ENCODE measurements at regions not wholly inside any gene's neighbourhood (a gene's known extent, or its start where the extent isn't known, plus 50 kb on each side); places are given as distances from the start of the nearest gene placed in this dataset.

DNA sequence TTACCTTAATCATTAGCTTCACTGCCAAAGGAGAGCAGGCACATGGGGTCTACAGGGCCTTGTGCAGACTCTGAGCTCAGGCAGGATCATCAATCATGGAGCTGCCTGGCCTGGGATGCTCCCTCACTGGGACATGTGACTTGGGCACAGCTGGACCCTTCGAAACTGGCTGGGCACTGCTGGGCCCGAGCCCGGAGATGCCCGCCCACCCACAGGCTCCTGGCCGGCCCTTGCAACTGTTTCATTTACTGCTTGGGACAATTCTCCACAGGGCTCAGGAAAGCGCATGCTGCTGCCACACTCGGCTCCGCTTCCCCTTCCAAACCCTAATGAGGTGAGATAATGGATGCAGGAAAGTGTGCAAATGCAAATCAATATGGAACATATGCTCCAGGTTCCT is 387.5 kb downstream of the TRIM36 start:
- TF ChIP-seq, protein P1, sequence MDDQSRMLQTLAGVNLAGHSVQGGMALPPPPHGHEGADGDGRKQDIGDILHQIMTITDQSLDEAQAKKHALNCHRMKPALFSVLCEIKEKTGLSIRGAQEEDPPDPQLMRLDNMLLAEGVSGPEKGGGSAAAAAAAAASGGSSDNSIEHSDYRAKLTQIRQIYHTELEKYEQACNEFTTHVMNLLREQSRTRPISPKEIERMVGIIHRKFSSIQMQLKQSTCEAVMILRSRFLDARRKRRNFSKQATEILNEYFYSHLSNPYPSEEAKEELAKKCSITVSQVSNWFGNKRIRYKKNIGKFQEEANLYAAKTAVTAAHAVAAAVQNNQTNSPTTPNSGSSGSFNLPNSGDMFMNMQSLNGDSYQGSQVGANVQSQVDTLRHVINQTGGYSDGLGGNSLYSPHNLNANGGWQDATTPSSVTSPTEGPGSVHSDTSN (IDR thresholded peaks at IDR 0.05; ENCODE audit: insufficient replicate concordance, low read depth, low read length), result no peak
- TF ChIP-seq MTA2 (IDR thresholded peaks at IDR 0.05; ENCODE audit: low read depth) (no peak), SREBF2 (IDR thresholded peaks at IDR 0.05; ENCODE audit: low read length) (no peak), IKZF1 (conservative IDR thresholded peaks at IDR 0.05) (no peak), EP300 (IDR thresholded peaks at IDR 0.05; ENCODE audit: borderline replicate concordance in 1 of 2, control insufficient read depth in 1 of 2, low read depth in 2 of 2, low read length in 2 of 2) (no peak), POLR2AphosphoS5 (IDR thresholded peaks at IDR 0.05; ENCODE audit: low read length) (no peak), ASH2L (IDR thresholded peaks at IDR 0.05; ENCODE audit: borderline replicate concordance, low read depth) (no peak), PML (IDR thresholded peaks at IDR 0.05; ENCODE audit: low read length) (no peak), POLR2A (IDR thresholded peaks at IDR 0.05; ENCODE audit: low read depth, low read length) (no peak), JUND (IDR thresholded peaks at IDR 0.05; ENCODE audit: low read depth, low read length) (no peak)
- TF ChIP-seq, protein P2, sequence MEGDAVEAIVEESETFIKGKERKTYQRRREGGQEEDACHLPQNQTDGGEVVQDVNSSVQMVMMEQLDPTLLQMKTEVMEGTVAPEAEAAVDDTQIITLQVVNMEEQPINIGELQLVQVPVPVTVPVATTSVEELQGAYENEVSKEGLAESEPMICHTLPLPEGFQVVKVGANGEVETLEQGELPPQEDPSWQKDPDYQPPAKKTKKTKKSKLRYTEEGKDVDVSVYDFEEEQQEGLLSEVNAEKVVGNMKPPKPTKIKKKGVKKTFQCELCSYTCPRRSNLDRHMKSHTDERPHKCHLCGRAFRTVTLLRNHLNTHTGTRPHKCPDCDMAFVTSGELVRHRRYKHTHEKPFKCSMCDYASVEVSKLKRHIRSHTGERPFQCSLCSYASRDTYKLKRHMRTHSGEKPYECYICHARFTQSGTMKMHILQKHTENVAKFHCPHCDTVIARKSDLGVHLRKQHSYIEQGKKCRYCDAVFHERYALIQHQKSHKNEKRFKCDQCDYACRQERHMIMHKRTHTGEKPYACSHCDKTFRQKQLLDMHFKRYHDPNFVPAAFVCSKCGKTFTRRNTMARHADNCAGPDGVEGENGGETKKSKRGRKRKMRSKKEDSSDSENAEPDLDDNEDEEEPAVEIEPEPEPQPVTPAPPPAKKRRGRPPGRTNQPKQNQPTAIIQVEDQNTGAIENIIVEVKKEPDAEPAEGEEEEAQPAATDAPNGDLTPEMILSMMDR (IDR thresholded peaks at IDR 0.05 in 2 of 3, conservative IDR thresholded peaks at IDR 0.05 in 1 of 3; ENCODE audit: control insufficient read depth in 2 of 3, extremely low read depth in 1 of 3, insufficient read depth in 1 of 3, low read depth in 3 of 3, low read length in 3 of 3), result no peak
